AG09319 (cell line): ENCODE measurements at regions not wholly inside any gene's neighbourhood (a gene's known extent, or its start where the extent isn't known, plus 50 kb on each side); places are given as distances from the start of the nearest gene placed in this dataset.

ENCODE experiments used
- DNase-seq: peaks from one replicate; pipeline ENCODE4 v3.0.0-alpha.2; 2010; ENCODE audit warnings: low read depth; ENCODE audit errors: extremely low read depth
- TF ChIP-seq, protein P1 (sequence below): IDR thresholded peaks from 2 replicates; pipeline ENCODE4 v1.5.1; 2011; ENCODE audit warnings: low read depth, mild to moderate bottlenecking, inconsistent platforms, low read length, moderate library complexity

- TF ChIP-seq, protein P1, sequence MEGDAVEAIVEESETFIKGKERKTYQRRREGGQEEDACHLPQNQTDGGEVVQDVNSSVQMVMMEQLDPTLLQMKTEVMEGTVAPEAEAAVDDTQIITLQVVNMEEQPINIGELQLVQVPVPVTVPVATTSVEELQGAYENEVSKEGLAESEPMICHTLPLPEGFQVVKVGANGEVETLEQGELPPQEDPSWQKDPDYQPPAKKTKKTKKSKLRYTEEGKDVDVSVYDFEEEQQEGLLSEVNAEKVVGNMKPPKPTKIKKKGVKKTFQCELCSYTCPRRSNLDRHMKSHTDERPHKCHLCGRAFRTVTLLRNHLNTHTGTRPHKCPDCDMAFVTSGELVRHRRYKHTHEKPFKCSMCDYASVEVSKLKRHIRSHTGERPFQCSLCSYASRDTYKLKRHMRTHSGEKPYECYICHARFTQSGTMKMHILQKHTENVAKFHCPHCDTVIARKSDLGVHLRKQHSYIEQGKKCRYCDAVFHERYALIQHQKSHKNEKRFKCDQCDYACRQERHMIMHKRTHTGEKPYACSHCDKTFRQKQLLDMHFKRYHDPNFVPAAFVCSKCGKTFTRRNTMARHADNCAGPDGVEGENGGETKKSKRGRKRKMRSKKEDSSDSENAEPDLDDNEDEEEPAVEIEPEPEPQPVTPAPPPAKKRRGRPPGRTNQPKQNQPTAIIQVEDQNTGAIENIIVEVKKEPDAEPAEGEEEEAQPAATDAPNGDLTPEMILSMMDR = no peak
- DNase-seq = no peak
Measured at GRCh38 chr6:43933148-43933885, 163.3 kb downstream of the VEGFA start.

GRCh38 chr6:43932259-43933147 is 162.5 kb downstream of the VEGFA start:
- DNase-seq = no peak
- TF ChIP-seq, protein P1 = no peak

DNA sequence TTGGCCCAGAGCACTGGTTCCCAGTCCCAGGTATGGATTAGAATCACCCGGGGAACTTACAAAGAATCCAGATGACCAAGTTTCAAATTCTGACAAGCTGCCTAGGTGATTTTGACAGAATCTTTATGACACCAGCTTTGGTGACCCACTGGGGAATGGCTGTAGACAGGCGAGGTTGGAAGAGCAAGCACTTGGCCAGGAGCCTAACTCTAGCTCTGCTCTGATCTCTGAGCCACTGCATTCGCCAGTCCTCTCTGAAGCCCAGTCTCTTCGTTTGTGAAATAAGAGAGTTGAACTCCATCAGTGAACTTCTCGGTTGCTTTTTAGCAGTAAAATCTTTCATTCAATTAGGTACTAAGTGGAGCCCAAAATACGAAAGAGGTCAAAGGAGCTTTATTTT is 161.2 kb downstream of the VEGFA start:
- DNase-seq = no peak
- TF ChIP-seq, protein P1 = no peak

GRCh38 chr6:43930440-43931154 is 160.6 kb downstream of the VEGFA start:
- DNase-seq = no peak
- TF ChIP-seq, protein P1 = no peak

GRCh38 chr6:43929511-43929910 is 159.5 kb downstream of the VEGFA start:
- TF ChIP-seq, protein P1 = no peak
- no peak for DNase-seq

DNA sequence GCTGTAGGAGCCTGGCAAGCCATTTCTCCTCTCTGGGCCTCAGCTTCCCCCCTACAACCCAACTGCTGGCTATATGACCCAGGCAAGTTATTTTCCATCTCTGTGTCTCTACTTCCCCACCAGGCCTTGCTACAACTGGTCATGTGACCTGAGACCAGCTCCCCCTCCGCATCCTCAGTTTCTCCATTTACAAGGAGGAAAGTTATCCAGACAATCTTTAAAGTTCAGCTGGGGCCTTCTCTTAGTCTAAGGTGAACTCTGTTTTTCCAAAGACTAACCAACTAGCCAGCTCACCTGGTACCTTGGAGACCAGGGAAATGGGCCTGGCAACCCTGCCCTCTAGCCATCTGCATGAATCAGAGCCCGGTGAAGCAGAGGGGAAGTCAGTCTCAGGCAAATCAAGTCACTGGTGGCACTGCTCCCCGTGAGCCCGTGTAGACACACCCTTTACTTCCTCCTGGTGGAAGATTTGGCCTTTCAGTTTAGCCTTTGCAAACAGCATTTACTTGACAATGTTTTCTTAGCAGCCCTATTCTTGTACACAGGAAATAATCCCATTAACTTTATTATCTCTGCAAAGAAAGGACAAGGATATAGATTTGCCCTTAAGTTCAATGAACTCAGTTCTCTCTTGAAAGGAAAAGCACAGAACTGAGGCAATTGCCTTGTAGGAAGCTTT is 157.7 kb downstream of the VEGFA start:
- DNase-seq = no peak
- TF ChIP-seq, protein P1 = no peak
